ENCODE measurements at regions not wholly inside any gene's neighbourhood (a gene's known extent, or its start where the extent isn't known, plus 50 kb on each side); places are given as distances from the start of the nearest gene placed in this dataset.
A peak's percentile ranks its signal among the peaks of the same experiment; 100 is the strongest.

- no peaks in the 10 kb centered on the region for H3K36me3 ChIP-seq
- H3K9ac ChIP-seq (ENCODE audit: low read depth in 2 of 2, low read length in 2 of 2) = no peak overlapping the region
- DNase-seq = no peak
- no peak for TF ChIP-seq CTCF (IDR thresholded peaks at IDR 0.05)
- no peaks in the 10 kb centered on the region for H3K9me3 ChIP-seq
- no peak overlapping the region for H3K27ac ChIP-seq
- no peaks in the 10 kb centered on the region for H3K4me1 ChIP-seq
- no peaks in the 10 kb centered on the region for H3K27me3 ChIP-seq
- intact Hi-C loops (cut with DNase I) = no loop called here
- H3K4me3 ChIP-seq = no peak overlapping the region
Observed at GRCh38 chr9:1938135-1938534, 77.0 kb upstream of the SMARCA2 start.

GRCh38 chr9:1938675-1939170 is 76.4 kb upstream of the SMARCA2 start:
- no peak overlapping the region for H3K27ac ChIP-seq

GRCh38 chr9:1939466-1939865 is 75.7 kb upstream of the SMARCA2 start:
- Histone ChIP-seq H3K27ac (no peak overlapping the region), H3K4me3 (no peak overlapping the region), H3K9me3 (no peaks in the 10 kb centered on the region), H3K9ac (ENCODE audit: low read depth in 2 of 2, low read length in 2 of 2) (no peak overlapping the region), H3K4me1 (no peaks in the 10 kb centered on the region), H3K27me3 (no peaks in the 10 kb centered on the region), H3K36me3 (no peaks in the 10 kb centered on the region)
- no peak for DNase-seq
- TF ChIP-seq CTCF (IDR thresholded peaks at IDR 0.05) = no peak
- intact Hi-C loops (cut with DNase I) = no loop called here

More at GRCh38 chr9:1938675-1939170, 76.4 kb upstream of the SMARCA2 start:
- intact Hi-C loops (cut with DNase I) = no loop called here
- Histone ChIP-seq H3K4me1 (no peaks in the 10 kb centered on the region), H3K9ac (ENCODE audit: low read depth in 2 of 2, low read length in 2 of 2) (no peak overlapping the region), H3K36me3 (no peaks in the 10 kb centered on the region), H3K9me3 (no peaks in the 10 kb centered on the region), H3K4me3 (no peak overlapping the region), H3K27me3 (no peaks in the 10 kb centered on the region)
- TF ChIP-seq CTCF (IDR thresholded peaks at IDR 0.05) = no peak
- no peak for DNase-seq

- H3K4me1 ChIP-seq = no peaks in the 10 kb centered on the region
- H3K27me3 ChIP-seq = no peaks in the 10 kb centered on the region
- H3K9me3 ChIP-seq = no peaks in the 10 kb centered on the region
- peak; percentile 48 for TF ChIP-seq CTCF (IDR thresholded peaks at IDR 0.05)
- no peak overlapping the region for H3K27ac ChIP-seq
- H3K4me3 ChIP-seq = no peak overlapping the region
- DNase-seq = peak; percentile 24
- H3K36me3 ChIP-seq = no peaks in the 10 kb centered on the region
- intact Hi-C loops (cut with DNase I) = no loop called here
- no peak overlapping the region for H3K9ac ChIP-seq (ENCODE audit: low read depth in 2 of 2, low read length in 2 of 2)
Observed at GRCh38 chr9:1939926-1940368, 75.2 kb upstream of the SMARCA2 start.

GRCh38 chr9:1941989-1942388 is 73.2 kb upstream of the SMARCA2 start:
- intact Hi-C loops (cut with DNase I) = no loop called here
- TF ChIP-seq CTCF (IDR thresholded peaks at IDR 0.05) = no peak
- H3K27ac ChIP-seq = no peak overlapping the region

More at GRCh38 chr9:1941989-1942388, 73.2 kb upstream of the SMARCA2 start:
- no peak for DNase-seq
- no peaks in the 10 kb centered on the region for H3K27me3 ChIP-seq
- no peaks in the 10 kb centered on the region for H3K9me3 ChIP-seq
- H3K9ac ChIP-seq (ENCODE audit: low read depth in 2 of 2, low read length in 2 of 2) = no peak overlapping the region
- no peaks in the 10 kb centered on the region for H3K4me1 ChIP-seq
- H3K36me3 ChIP-seq = no peaks in the 10 kb centered on the region
- H3K4me3 ChIP-seq = no peak overlapping the region

All from colonic mucosa (tissue), 4 donors.